GM23338 (cell line): ENCODE measurements at regions not wholly inside any gene's neighbourhood (a gene's known extent, or its start where the extent isn't known, plus 50 kb on each side); places are given as distances from the start of the nearest gene placed in this dataset.

ENCODE experiments used
- ATAC-seq: fragments of 200-7000 bp; cut with Tn5 transposase; 3 replicates; pipeline ENCODE4 v1.9.1; 2020
- DNase-seq: peaks from one replicate; pipeline ENCODE4 v3.0.0-alpha.2; 2015; ENCODE audit warnings: low spot score
- H2AFZ ChIP-seq: fragments of 200-600 bp; sonication (generic); 2 replicates; pipeline ENCODE4 v1.8.0; 2016; ENCODE audit warnings: antibody characterized with exemption, mild to moderate bottlenecking, moderate library complexity
- H3F3A ChIP-seq: fragments of 200-600 bp; sonication (generic); replicated peaks from 2 replicates; pipeline ENCODE4 v1.8.0; 2017; ENCODE audit warnings: antibody characterized with exemption, mixed run types, low read depth
- H3K27ac ChIP-seq: fragments of 200-600 bp; sonication (generic); 2 replicates; pipeline ENCODE4 v1.6.1; 2016; ENCODE audit warnings: low read depth
- H3K27me3 ChIP-seq: fragments of 200-600 bp; sonication (generic); 2 replicates; pipeline ENCODE4 v1.8.0; 2016; ENCODE audit warnings: mild to moderate bottlenecking, mixed run types, moderate library complexity; ENCODE audit not compliant: insufficient read depth
- H3K36me3 ChIP-seq: fragments of 200-600 bp; sonication (generic); 2 replicates; pipeline ENCODE4 v1.8.0; 2016; ENCODE audit warnings: mild to moderate bottlenecking; ENCODE audit not compliant: insufficient read depth
- H3K4me1 ChIP-seq: fragments of 200-600 bp; sonication (generic); 2 replicates; pipeline ENCODE4 v1.8.0; 2016; ENCODE audit warnings: mild to moderate bottlenecking, moderate library complexity; ENCODE audit not compliant: insufficient read depth
- H3K4me2 ChIP-seq: fragments of 200-600 bp; sonication (generic); 2 replicates; pipeline ENCODE4 v1.7.1; 2017; ENCODE audit warnings: mixed run types
- H3K4me3 ChIP-seq: fragments of 200-600 bp; sonication (generic); 2 replicates; pipeline ENCODE4 v1.6.1; 2016; ENCODE audit warnings: mixed run types
- H3K79me2 ChIP-seq: fragments of 200-600 bp; sonication (generic); replicated peaks from 2 replicates; pipeline ENCODE4 v1.8.0; 2017; ENCODE audit warnings: mild to moderate bottlenecking; ENCODE audit not compliant: insufficient read depth
- H3K9me2 ChIP-seq: fragments of 200-600 bp; sonication (generic); 2 replicates; pipeline ENCODE4 v1.8.0; 2017; ENCODE audit not compliant: insufficient read depth
- H4K20me1 ChIP-seq: fragments of 200-600 bp; sonication (generic); replicated peaks from 2 replicates; pipeline ENCODE4 v1.8.0; 2017; ENCODE audit warnings: mild to moderate bottlenecking; ENCODE audit not compliant: insufficient read depth
- H3K27ac Mint-ChIP-seq: 2 replicates; pipeline ENCODE4 v1.8.0; 2020; ENCODE audit warnings: inconsistent platforms, mild to moderate bottlenecking, moderate library complexity, mixed read lengths
- H3K27me3 Mint-ChIP-seq: 3 replicates; pipeline ENCODE4 v1.8.0; 2022; ENCODE audit warnings: low read depth, mild to moderate bottlenecking, moderate library complexity, mixed read lengths, inconsistent platforms; ENCODE audit not compliant: insufficient read depth, poor library complexity
- H3K36me3 Mint-ChIP-seq: 3 replicates; pipeline ENCODE4 v1.8.0; 2021; ENCODE audit warnings: low read depth, mild to moderate bottlenecking, inconsistent platforms, moderate library complexity, mixed read lengths
- H3K4me1 Mint-ChIP-seq: 3 replicates; pipeline ENCODE4 v1.8.0; 2020; ENCODE audit warnings: mild to moderate bottlenecking, inconsistent platforms, mixed read lengths
- H3K4me3 Mint-ChIP-seq: 3 replicates; pipeline ENCODE4 v1.8.0; 2021; ENCODE audit warnings: moderate library complexity, mild to moderate bottlenecking, inconsistent platforms, mixed read lengths
- H3K9me3 Mint-ChIP-seq: 3 replicates; pipeline ENCODE4 v1.8.0; 2020; ENCODE audit warnings: moderate library complexity, mild to moderate bottlenecking, inconsistent platforms, mixed read lengths
- CREB1 ChIP-seq: fragments of 250-450 bp; sonication (Bioruptor Pico); IDR thresholded peaks from 2 replicates; pipeline ENCODE4 v1.5.0; 2020; ENCODE audit warnings: low read depth, mild to moderate bottlenecking, moderate library complexity
- EZH2 ChIP-seq: fragments of 200-600 bp; sonication (generic); IDR thresholded peaks from one replicate; pipeline ENCODE4 v1.8.0; 2017; ENCODE audit warnings: antibody characterized with exemption, mild to moderate bottlenecking, low read depth; ENCODE audit not compliant: unreplicated experiment
- EZH2phosphoT487 ChIP-seq: fragments of 200-600 bp; sonication (generic); IDR thresholded peaks from one replicate; pipeline ENCODE4 v1.8.1; 2018; ENCODE audit warnings: antibody characterized with exemption; ENCODE audit not compliant: unreplicated experiment
- JUNB ChIP-seq: IDR thresholded peaks from one replicate; pipeline ENCODE4 v1.6.1; 2016; ENCODE audit warnings: antibody characterized with exemption; ENCODE audit not compliant: unreplicated experiment
- NANOG ChIP-seq: IDR thresholded peaks from 2 replicates; pipeline ENCODE4 v1.6.1; 2016; ENCODE audit warnings: antibody characterized with exemption, borderline replicate concordance
- POLR2AphosphoS5 ChIP-seq: IDR thresholded peaks from 2 replicates; pipeline ENCODE4 v1.6.1; 2016; ENCODE audit warnings: antibody characterized with exemption, low read depth
- STAT1 ChIP-seq: IDR thresholded peaks from one replicate; pipeline ENCODE4 v1.6.1; 2016; ENCODE audit warnings: antibody characterized with exemption; ENCODE audit not compliant: unreplicated experiment
- ZNF114 ChIP-seq: fragments of 250-450 bp; sonication (Bioruptor Pico); IDR thresholded peaks from 2 replicates; pipeline ENCODE4 v1.5.0; 2020; ENCODE audit warnings: mild to moderate bottlenecking, moderate library complexity
- ZNF331 ChIP-seq: fragments of 250-450 bp; sonication (Bioruptor Pico); IDR thresholded peaks from 2 replicates; pipeline ENCODE4 v1.5.0; 2020; ENCODE audit warnings: low read depth, mild to moderate bottlenecking, moderate library complexity
- TF ChIP-seq, protein P1 (sequence below), 2 experiments: fragments of 200-600 bp in 1 of 2; sonication (generic) in 1 of 2; conservative IDR thresholded peaks; 2 replicates each; pipeline versions ENCODE4 v1.5.1 to v1.6.1; 2016 to 2017; ENCODE audit warnings: antibody characterized with exemption in 2 of 2, low read depth in 2 of 2, mild to moderate bottlenecking in 2 of 2, moderate library complexity in 1 of 2
- TF ChIP-seq, protein P2 (sequence below): IDR thresholded peaks from 2 replicates; pipeline ENCODE4 v1.6.1; 2016; ENCODE audit warnings: antibody characterized with exemption
- TF ChIP-seq, protein P3 (sequence below): IDR thresholded peaks from one replicate; pipeline ENCODE4 v1.6.1; 2018; ENCODE audit warnings: antibody characterized with exemption; ENCODE audit not compliant: unreplicated experiment
- TF ChIP-seq, protein P4 (sequence below): fragments of 250-450 bp; sonication (Bioruptor Pico); IDR thresholded peaks from 2 replicates; pipeline ENCODE4 v1.5.0; 2020; ENCODE audit warnings: mild to moderate bottlenecking, moderate library complexity

DNA sequence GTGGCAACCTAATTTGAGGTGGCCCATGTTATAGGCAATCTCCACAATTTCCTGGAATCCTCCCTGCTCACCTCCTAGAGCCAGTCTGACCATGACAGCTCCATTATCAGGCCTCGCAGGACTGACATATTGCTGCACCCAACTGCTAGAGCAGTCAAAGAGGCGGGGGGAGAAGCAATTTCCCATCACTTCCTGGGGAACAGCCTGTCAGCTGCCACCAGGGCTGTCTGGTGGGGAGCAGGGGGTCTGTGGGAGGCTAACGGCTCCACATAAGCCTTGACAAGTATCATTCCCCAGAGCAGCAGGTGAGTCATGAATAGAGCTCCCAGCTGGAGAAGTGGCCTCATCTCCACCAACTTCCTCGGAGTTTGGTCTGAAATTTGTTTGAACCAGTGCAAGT lies 322.9 kb downstream of the MATN1 start:
- Mint-ChIP-seq H3K4me3 (no peak overlapping the region), H3K27ac (no peak overlapping the region), H3K27me3 (peaks cover 6% of the 10 kb centered on the region), H3K9me3 (no peaks in the 10 kb centered on the region), H3K4me1 (no peaks in the 10 kb centered on the region), H3K36me3 (no peaks in the 10 kb centered on the region)
- Histone ChIP-seq H2AFZ (no peak overlapping the region), H3K4me2 (no peak overlapping the region), H3K9me2 (no peaks in the 10 kb centered on the region), H3K27me3 (no peaks in the 10 kb centered on the region), H4K20me1 (no peaks in the 10 kb centered on the region), H3K36me3 (no peaks in the 10 kb centered on the region), H3K79me2 (no peaks in the 10 kb centered on the region), H3K4me1 (no peaks in the 10 kb centered on the region), H3F3A (no peaks in the 10 kb centered on the region), H3K27ac (no peak overlapping the region), H3K4me3 (no peak overlapping the region)
- DNase-seq (no peak), ATAC-seq (no peak)
- TF ChIP-seq EZH2 (no peak), NANOG (no peak), POLR2AphosphoS5 (no peak), ZNF331 (CRISPR knock-in tag) (no peak), JUNB (no peak), EZH2phosphoT487 (no peak), STAT1 (no peak), CREB1 (CRISPR knock-in tag) (no peak), ZNF114 (CRISPR knock-in tag) (no peak)
- TF ChIP-seq, protein P1, sequence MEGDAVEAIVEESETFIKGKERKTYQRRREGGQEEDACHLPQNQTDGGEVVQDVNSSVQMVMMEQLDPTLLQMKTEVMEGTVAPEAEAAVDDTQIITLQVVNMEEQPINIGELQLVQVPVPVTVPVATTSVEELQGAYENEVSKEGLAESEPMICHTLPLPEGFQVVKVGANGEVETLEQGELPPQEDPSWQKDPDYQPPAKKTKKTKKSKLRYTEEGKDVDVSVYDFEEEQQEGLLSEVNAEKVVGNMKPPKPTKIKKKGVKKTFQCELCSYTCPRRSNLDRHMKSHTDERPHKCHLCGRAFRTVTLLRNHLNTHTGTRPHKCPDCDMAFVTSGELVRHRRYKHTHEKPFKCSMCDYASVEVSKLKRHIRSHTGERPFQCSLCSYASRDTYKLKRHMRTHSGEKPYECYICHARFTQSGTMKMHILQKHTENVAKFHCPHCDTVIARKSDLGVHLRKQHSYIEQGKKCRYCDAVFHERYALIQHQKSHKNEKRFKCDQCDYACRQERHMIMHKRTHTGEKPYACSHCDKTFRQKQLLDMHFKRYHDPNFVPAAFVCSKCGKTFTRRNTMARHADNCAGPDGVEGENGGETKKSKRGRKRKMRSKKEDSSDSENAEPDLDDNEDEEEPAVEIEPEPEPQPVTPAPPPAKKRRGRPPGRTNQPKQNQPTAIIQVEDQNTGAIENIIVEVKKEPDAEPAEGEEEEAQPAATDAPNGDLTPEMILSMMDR (conservative IDR thresholded peaks at IDR 0.05; ENCODE audit: low read depth in 2 of 2), result no peak
- TF ChIP-seq, protein P2, sequence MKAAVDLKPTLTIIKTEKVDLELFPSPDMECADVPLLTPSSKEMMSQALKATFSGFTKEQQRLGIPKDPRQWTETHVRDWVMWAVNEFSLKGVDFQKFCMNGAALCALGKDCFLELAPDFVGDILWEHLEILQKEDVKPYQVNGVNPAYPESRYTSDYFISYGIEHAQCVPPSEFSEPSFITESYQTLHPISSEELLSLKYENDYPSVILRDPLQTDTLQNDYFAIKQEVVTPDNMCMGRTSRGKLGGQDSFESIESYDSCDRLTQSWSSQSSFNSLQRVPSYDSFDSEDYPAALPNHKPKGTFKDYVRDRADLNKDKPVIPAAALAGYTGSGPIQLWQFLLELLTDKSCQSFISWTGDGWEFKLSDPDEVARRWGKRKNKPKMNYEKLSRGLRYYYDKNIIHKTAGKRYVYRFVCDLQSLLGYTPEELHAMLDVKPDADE, result no peak
- TF ChIP-seq, protein P3, sequence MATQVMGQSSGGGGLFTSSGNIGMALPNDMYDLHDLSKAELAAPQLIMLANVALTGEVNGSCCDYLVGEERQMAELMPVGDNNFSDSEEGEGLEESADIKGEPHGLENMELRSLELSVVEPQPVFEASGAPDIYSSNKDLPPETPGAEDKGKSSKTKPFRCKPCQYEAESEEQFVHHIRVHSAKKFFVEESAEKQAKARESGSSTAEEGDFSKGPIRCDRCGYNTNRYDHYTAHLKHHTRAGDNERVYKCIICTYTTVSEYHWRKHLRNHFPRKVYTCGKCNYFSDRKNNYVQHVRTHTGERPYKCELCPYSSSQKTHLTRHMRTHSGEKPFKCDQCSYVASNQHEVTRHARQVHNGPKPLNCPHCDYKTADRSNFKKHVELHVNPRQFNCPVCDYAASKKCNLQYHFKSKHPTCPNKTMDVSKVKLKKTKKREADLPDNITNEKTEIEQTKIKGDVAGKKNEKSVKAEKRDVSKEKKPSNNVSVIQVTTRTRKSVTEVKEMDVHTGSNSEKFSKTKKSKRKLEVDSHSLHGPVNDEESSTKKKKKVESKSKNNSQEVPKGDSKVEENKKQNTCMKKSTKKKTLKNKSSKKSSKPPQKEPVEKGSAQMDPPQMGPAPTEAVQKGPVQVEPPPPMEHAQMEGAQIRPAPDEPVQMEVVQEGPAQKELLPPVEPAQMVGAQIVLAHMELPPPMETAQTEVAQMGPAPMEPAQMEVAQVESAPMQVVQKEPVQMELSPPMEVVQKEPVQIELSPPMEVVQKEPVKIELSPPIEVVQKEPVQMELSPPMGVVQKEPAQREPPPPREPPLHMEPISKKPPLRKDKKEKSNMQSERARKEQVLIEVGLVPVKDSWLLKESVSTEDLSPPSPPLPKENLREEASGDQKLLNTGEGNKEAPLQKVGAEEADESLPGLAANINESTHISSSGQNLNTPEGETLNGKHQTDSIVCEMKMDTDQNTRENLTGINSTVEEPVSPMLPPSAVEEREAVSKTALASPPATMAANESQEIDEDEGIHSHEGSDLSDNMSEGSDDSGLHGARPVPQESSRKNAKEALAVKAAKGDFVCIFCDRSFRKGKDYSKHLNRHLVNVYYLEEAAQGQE, result no peak
- TF ChIP-seq, protein P4, sequence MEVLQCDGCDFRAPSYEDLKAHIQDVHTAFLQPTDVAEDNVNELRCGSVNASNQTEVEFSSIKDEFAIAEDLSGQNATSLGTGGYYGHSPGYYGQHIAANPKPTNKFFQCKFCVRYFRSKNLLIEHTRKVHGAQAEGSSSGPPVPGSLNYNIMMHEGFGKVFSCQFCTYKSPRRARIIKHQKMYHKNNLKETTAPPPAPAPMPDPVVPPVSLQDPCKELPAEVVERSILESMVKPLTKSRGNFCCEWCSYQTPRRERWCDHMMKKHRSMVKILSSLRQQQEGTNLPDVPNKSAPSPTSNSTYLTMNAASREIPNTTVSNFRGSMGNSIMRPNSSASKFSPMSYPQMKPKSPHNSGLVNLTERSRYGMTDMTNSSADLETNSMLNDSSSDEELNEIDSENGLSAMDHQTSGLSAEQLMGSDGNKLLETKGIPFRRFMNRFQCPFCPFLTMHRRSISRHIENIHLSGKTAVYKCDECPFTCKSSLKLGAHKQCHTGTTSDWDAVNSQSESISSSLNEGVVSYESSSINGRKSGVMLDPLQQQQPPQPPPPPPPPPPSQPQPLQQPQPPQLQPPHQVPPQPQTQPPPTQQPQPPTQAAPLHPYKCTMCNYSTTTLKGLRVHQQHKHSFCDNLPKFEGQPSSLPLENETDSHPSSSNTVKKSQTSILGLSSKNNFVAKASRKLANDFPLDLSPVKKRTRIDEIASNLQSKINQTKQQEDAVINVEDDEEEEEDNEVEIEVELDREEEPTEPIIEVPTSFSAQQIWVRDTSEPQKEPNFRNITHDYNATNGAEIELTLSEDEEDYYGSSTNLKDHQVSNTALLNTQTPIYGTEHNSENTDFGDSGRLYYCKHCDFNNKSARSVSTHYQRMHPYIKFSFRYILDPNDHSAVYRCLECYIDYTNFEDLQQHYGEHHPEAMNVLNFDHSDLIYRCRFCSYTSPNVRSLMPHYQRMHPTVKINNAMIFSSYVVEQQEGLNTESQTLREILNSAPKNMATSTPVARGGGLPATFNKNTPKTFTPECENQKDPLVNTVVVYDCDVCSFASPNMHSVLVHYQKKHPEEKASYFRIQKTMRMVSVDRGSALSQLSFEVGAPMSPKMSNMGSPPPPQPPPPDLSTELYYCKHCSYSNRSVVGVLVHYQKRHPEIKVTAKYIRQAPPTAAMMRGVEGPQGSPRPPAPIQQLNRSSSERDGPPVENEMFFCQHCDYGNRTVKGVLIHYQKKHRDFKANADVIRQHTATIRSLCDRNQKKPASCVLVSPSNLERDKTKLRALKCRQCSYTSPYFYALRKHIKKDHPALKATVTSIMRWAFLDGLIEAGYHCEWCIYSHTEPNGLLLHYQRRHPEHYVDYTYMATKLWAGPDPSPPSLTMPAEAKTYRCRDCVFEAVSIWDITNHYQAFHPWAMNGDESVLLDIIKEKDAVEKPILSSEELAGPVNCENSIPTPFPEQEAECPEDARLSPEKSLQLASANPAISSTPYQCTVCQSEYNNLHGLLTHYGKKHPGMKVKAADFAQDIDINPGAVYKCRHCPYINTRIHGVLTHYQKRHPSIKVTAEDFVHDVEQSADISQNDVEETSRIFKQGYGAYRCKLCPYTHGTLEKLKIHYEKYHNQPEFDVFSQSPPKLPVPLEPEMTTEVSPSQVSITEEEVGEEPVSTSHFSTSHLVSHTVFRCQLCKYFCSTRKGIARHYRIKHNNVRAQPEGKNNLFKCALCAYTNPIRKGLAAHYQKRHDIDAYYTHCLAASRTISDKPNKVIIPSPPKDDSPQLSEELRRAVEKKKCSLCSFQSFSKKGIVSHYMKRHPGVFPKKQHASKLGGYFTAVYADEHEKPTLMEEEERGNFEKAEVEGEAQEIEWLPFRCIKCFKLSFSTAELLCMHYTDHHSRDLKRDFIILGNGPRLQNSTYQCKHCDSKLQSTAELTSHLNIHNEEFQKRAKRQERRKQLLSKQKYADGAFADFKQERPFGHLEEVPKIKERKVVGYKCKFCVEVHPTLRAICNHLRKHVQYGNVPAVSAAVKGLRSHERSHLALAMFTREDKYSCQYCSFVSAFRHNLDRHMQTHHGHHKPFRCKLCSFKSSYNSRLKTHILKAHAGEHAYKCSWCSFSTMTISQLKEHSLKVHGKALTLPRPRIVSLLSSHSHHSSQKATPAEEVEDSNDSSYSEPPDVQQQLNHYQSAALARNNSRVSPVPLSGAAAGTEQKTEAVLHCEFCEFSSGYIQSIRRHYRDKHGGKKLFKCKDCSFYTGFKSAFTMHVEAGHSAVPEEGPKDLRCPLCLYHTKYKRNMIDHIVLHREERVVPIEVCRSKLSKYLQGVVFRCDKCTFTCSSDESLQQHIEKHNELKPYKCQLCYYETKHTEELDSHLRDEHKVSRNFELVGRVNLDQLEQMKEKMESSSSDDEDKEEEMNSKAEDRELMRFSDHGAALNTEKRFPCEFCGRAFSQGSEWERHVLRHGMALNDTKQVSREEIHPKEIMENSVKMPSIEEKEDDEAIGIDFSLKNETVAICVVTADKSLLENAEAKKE (CRISPR knock-in tag), result no peak
